HepG2 (cell line): ENCODE measurements at regions not wholly inside any gene's neighbourhood (a gene's known extent, or its start where the extent isn't known, plus 50 kb on each side); places are given as distances from the start of the nearest gene placed in this dataset.

Experiments
- ATAC-seq: fragments of 200-7000 bp; cut with Tn5 transposase; 3 replicates; pipeline ENCODE4 v1.9.1; 2020; ENCODE audit warnings: mild to moderate bottlenecking, moderate library complexity
- BruUV-seq: library from RNA; stranded (reverse); fragments of 400-500 nt; replicated peaks from 2 replicates; lab custom pipeline; 2021; lab: Mats Ljungman, UMichigan
- CTCF ChIA-PET: fragments of 300-600 bp; formaldehyde crosslinking; extraction: SDS; loops from one replicate; lab custom pipeline; 2021; ENCODE audit warnings: low total read pairs, inconsistent platforms, low intra/inter-chr PET ratio; lab: Yijun Ruan, JAX
- POLR2A ChIA-PET: fragments of 350-600 bp; sonication (Branson Sonifier 250); formaldehyde crosslinking; loops from one replicate; lab custom pipeline; 2020; ENCODE audit warnings: antibody characterized with exemption, inconsistent platforms; lab: Yijun Ruan, JAX
- DNase-seq: peaks from one replicate; pipeline ENCODE4 v3.0.0-alpha.2; 2015; ENCODE audit warnings: low spot score
- FAIRE-seq: peaks from 3 replicates; lab custom pipeline; 2011; peaks lifted over from hg19 to GRCh38; lab: Jason Lieb, UNC
- H2AFZ ChIP-seq: one replicate; pipeline ENCODE4 v1.6.1; 2011; ENCODE audit warnings: low read length, inconsistent platforms
- H3K27ac ChIP-seq: fragments of 300-600 bp; 3 replicates; pipeline ENCODE4 v1.8.0; 2011; ENCODE audit warnings: mixed run types, mild to moderate bottlenecking, mixed read lengths, low read length, inconsistent platforms; ENCODE audit not compliant: insufficient read depth; ENCODE audit errors: extremely low read length
- H3K27me3 ChIP-seq, 2 experiments: fragments of 200-600 bp in 1 of 2; 2 replicates in 1 of 2; 3 replicates in 1 of 2; pipeline versions ENCODE4 v1.6.0 to v1.8.0; 2011; ENCODE audit warnings: low read length in 2 of 2, mild to moderate bottlenecking in 2 of 2, moderate library complexity in 2 of 2, inconsistent platforms in 1 of 2; ENCODE audit not compliant: insufficient read depth in 2 of 2, control insufficient read depth in 1 of 2
- H3K36me3 ChIP-seq, 2 experiments: fragments of 200-600 bp in 1 of 2; replicated peaks in 1 of 2; 2 replicates in 1 of 2; 3 replicates in 1 of 2; pipeline versions ENCODE4 v1.5.1 to v1.8.0; 2011; ENCODE audit warnings: low read length in 2 of 2, inconsistent platforms in 1 of 2; ENCODE audit not compliant: insufficient read depth in 2 of 2, control insufficient read depth in 1 of 2
- H3K4me1 ChIP-seq: 2 replicates; pipeline ENCODE4 v1.5.1; 2012; ENCODE audit warnings: low read length, inconsistent platforms; ENCODE audit not compliant: insufficient read depth
- H3K4me2 ChIP-seq: 2 replicates; pipeline ENCODE4 v1.6.0; 2011; ENCODE audit warnings: low read depth, low read length, inconsistent platforms
- H3K4me3 ChIP-seq, 3 experiments: fragments of 200-600 bp in 1 of 3; sonication (generic), shearing (Covaris generic) in 1 of 3; replicated peaks in 1 of 3; 2 replicates each; pipeline ENCODE4 v1.5.1; 2011 to 2016; ENCODE audit warnings: low read length in 3 of 3, inconsistent platforms in 2 of 3, low read depth in 2 of 3, mild to moderate bottlenecking in 2 of 3, control low read depth in 1 of 3, mixed read lengths in 1 of 3; ENCODE audit not compliant: insufficient read depth in 1 of 3
- H3K79me2 ChIP-seq: one replicate; pipeline ENCODE4 v1.6.1; 2011; ENCODE audit warnings: low read length, inconsistent platforms; ENCODE audit not compliant: insufficient read depth
- H3K9ac ChIP-seq: 2 replicates; pipeline ENCODE4 v1.6.0; 2011; ENCODE audit warnings: mild to moderate bottlenecking, low read depth, low read length, inconsistent platforms; ENCODE audit not compliant: insufficient read depth
- H3K9me3 ChIP-seq: 2 replicates; pipeline ENCODE4 v1.5.1; 2012; ENCODE audit warnings: mild to moderate bottlenecking, low read length
- H4K20me1 ChIP-seq: 2 replicates; pipeline ENCODE4 v1.6.0; 2011; ENCODE audit warnings: inconsistent platforms, mild to moderate bottlenecking, low read length, moderate library complexity; ENCODE audit not compliant: insufficient read depth
- ARHGAP35 ChIP-seq: sonication (generic); formaldehyde crosslinking; IDR thresholded peaks from 2 replicates; pipeline ENCODE4 v1.9.0; 2022; ENCODE audit warnings: mild to moderate bottlenecking, inconsistent platforms, moderate library complexity, missing genetic modification reagents, borderline replicate concordance
- FOXA1 ChIP-seq, 2 experiments: fragments of 450-650 bp in 1 of 2; sonication (generic) in 1 of 2; formaldehyde crosslinking in 1 of 2; IDR thresholded peaks; 2 replicates each; pipeline versions ENCODE4 v1.4.0 to v1.6.1; 2016 to 2020; ENCODE audit warnings: missing genetic modification reagents in 1 of 2
- HHEX ChIP-seq: IDR thresholded peaks from 2 replicates; pipeline ENCODE4 v1.6.1; 2016; ENCODE audit warnings: control low read depth
- ISX ChIP-seq: sonication (generic); formaldehyde crosslinking; conservative IDR thresholded peaks from 2 replicates; pipeline ENCODE4 v1.5.0; 2020; ENCODE audit warnings: missing genetic modification reagents
- MEF2D ChIP-seq: sonication (generic); formaldehyde crosslinking; IDR thresholded peaks from 2 replicates; pipeline ENCODE4 v1.5.1; 2020; ENCODE audit warnings: mild to moderate bottlenecking, missing genetic modification reagents
- NFKBIZ ChIP-seq: IDR thresholded peaks from 2 replicates; pipeline ENCODE4 v1.6.1; 2018; ENCODE audit warnings: missing genetic modification reagents, missing compliant biosample characterization
- RERE ChIP-seq: IDR thresholded peaks from 2 replicates; pipeline ENCODE4 v1.6.1; 2016; ENCODE audit warnings: low read depth, missing genetic modification reagents, missing compliant biosample characterization
- SMARCC2 ChIP-seq: fragments of 450-650 bp; IDR thresholded peaks from 2 replicates; pipeline ENCODE4 v1.6.1; 2017; ENCODE audit warnings: antibody characterized with exemption, mild to moderate bottlenecking
- TFDP2 ChIP-seq: sonication (generic); formaldehyde crosslinking; IDR thresholded peaks from 2 replicates; pipeline ENCODE4 v1.4.0; 2020; ENCODE audit warnings: missing genetic modification reagents
- ZNF432 ChIP-seq: sonication (generic); formaldehyde crosslinking; IDR thresholded peaks from 2 replicates; pipeline ENCODE4 v1.5.0; 2020; ENCODE audit warnings: missing genetic modification reagents, mild to moderate bottlenecking, borderline replicate concordance
- ZNF441 ChIP-seq: sonication (generic); formaldehyde crosslinking; IDR thresholded peaks from 2 replicates; pipeline ENCODE4 v1.7.0; 2021; ENCODE audit warnings: missing genetic modification reagents, borderline replicate concordance
- WGBS: methylation state at CpG from one replicate; pipeline ENCODE4 v1.1.6; 2017; ENCODE audit warnings: low lambda C conversion rate; 5-methylcytosine and 5-hydroxymethylcytosine counted together
- in situ Hi-C: cut with HindIII; loops from 2 replicates; pipeline ENCODE4 v1.10.0; 2017; ENCODE audit warnings: low pct_unique_long_range_greater_than_20kb; ENCODE audit not compliant: extremely low pct_ligation_motif_present
- intact Hi-C: fragments of 100-400 bp; cut with micrococcal nuclease; formaldehyde crosslinking; loops from one replicate; pipeline ENCODE4 v1.10.0; 2022; ENCODE audit not compliant: unreplicated experiment
- TF ChIP-seq, protein P1 (sequence below): sonication (generic); formaldehyde crosslinking; IDR thresholded peaks from 2 replicates; pipeline ENCODE4 v1.5.0; 2020; ENCODE audit warnings: missing genetic modification reagents

GRCh38 chr7:41237956-41238355, 464.9 kb downstream of the INHBA start:
- Histone ChIP-seq H3K36me3 (no peaks in the 10 kb centered on the region), H3K4me1 (no peaks in the 10 kb centered on the region), H3K27ac (no peak overlapping the region), H3K9me3 (no peaks in the 10 kb centered on the region), H3K4me3 (no peak overlapping the region), H4K20me1 (no peaks in the 10 kb centered on the region), H2AFZ (no peak overlapping the region), H3K79me2 (no peaks in the 10 kb centered on the region), H3K4me2 (no peak overlapping the region), H3K27me3 (no peaks in the 10 kb centered on the region), H3K9ac (no peak overlapping the region)
- no peak for TF ChIP-seq MEF2D (CRISPR knock-in tag)
- no peak for TF ChIP-seq HHEX (CRISPR knock-in tag)
- TF ChIP-seq ZNF441 = no peak
- TF ChIP-seq TFDP2 (CRISPR knock-in tag) = no peak
- TF ChIP-seq NFKBIZ (CRISPR knock-in tag) = no peak
- TF ChIP-seq FOXA1 (IDR thresholded peaks at IDR 0.05) = no peak
- TF ChIP-seq FOXA1 (CRISPR knock-in tag; IDR thresholded peaks at IDR 0.05) = no peak
- TF ChIP-seq ZNF432 (CRISPR knock-in tag) = no peak
- no peak for TF ChIP-seq SMARCC2
- TF ChIP-seq ARHGAP35 (CRISPR knock-in tag) = no peak
- ATAC-seq (no peak), FAIRE-seq (no peak), DNase-seq (no peak)
- ChIA-PET POLR2A (no interaction called here), CTCF (no interaction called here)
- WGBS = 40% methylated on average over 3 of the region's 4 CpGs
- in situ Hi-C loops (no loop called here), intact Hi-C loops (no loop called here)
- no TSS peak for BruUV-seq

DNA sequence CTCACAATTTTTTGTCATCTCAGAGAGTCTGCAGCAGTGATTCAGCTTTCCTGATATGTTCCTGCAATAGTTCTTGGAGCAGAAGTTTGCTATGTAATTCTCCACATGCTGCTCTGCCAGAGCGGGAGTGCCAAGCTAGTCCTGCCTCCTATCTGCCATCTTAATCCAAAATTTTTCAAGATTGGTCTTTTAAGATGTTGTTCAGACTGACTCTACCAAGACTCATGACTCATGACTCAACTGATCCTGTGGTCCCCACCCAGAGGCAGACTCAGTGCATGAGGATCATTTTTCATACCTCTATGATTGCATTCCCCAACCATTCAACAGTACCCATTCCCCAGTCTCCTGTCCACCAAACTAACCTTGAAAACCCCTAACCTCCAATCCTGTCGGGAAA, 470.8 kb downstream of the INHBA start:
- POLR2A ChIA-PET = no interaction called here
- Histone ChIP-seq H3K4me1 (no peaks in the 10 kb centered on the region), H3K9me3 (peaks cover 26% of the 10 kb centered on the region), H4K20me1 (no peaks in the 10 kb centered on the region), H3K79me2 (no peaks in the 10 kb centered on the region), H3K4me3 (no peak overlapping the region), H3K9ac (no peak overlapping the region), H3K36me3 (no peaks in the 10 kb centered on the region), H2AFZ (no peak overlapping the region), H3K27me3 (no peaks in the 10 kb centered on the region), H3K4me2 (no peak overlapping the region), H3K27ac (no peak overlapping the region)
- no TSS peak for BruUV-seq
- CTCF ChIA-PET = no interaction called here
- DNase-seq = no peak
- FAIRE-seq = no peak
- ATAC-seq = no peak
- intact Hi-C loops (no loop called here), in situ Hi-C loops (no loop called here)
- WGBS = 20% methylated on average over 2 of the region's 2 CpGs
- TF ChIP-seq ISX (CRISPR knock-in tag) = no peak
- TF ChIP-seq, protein P1, sequence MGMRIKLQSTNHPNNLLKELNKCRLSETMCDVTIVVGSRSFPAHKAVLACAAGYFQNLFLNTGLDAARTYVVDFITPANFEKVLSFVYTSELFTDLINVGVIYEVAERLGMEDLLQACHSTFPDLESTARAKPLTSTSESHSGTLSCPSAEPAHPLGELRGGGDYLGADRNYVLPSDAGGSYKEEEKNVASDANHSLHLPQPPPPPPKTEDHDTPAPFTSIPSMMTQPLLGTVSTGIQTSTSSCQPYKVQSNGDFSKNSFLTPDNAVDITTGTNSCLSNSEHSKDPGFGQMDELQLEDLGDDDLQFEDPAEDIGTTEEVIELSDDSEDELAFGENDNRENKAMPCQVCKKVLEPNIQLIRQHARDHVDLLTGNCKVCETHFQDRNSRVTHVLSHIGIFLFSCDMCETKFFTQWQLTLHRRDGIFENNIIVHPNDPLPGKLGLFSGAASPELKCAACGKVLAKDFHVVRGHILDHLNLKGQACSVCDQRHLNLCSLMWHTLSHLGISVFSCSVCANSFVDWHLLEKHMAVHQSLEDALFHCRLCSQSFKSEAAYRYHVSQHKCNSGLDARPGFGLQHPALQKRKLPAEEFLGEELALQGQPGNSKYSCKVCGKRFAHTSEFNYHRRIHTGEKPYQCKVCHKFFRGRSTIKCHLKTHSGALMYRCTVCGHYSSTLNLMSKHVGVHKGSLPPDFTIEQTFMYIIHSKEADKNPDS (CRISPR knock-in tag) = no peak
- no peak for TF ChIP-seq RERE (CRISPR knock-in tag)
